ENCODE measurements at regions not wholly inside any gene's neighbourhood (a gene's known extent, or its start where the extent isn't known, plus 50 kb on each side); places are given as distances from the start of the nearest gene placed in this dataset.
"Not testable (repeated sequence)": the region's sequence is repeated elsewhere in the genome, so short reads cannot be mapped to it uniquely, and the experiment has no call there.

- peak; percentile 54 for DNase-seq
Measured at GRCh38 chr11:15300341-15300740, 185.6 kb downstream of the INSC start.

GRCh38 chr11:15307619-15308024 lies 192.9 kb downstream of the INSC start:
- peak; percentile 43 for DNase-seq

- DNase-seq, result no peak
Measured at GRCh38 chr11:15308840-15309239, 194.1 kb downstream of the INSC start.

- DNase-seq, result no peak
Measured at GRCh38 chr11:15309296-15309695, 194.6 kb downstream of the INSC start.

- no peak for DNase-seq
Measured at GRCh38 chr11:15313862-15314261, 199.1 kb downstream of the INSC start.

- no peak for DNase-seq
Measured at GRCh38 chr11:15318814-15319213, 204.1 kb downstream of the INSC start.

GRCh38 chr11:15326520-15326919 lies 211.8 kb downstream of the INSC start:
- DNase-seq, result no peak

- DNase-seq, result peak; percentile 50
Measured at GRCh38 chr11:15327786-15328231, 213.1 kb downstream of the INSC start.

GRCh38 chr11:15333407-15333806 lies 218.7 kb downstream of the INSC start:
- no peak for DNase-seq

- DNase-seq, result peak; percentile 26
Measured at GRCh38 chr11:15334766-15335165, 220.0 kb downstream of the INSC start.

- DNase-seq, result no peak
Measured at GRCh38 chr11:15336021-15336420, 221.3 kb downstream of the INSC start.

- no peak for DNase-seq
Measured at GRCh38 chr11:15339302-15339701, 224.6 kb downstream of the INSC start.

GRCh38 chr11:15341587-15341986 lies 226.9 kb downstream of the INSC start:
- DNase-seq, result no peak

GRCh38 chr11:15342163-15342562 lies 227.4 kb downstream of the INSC start:
- DNase-seq, result no peak

GRCh38 chr11:15346907-15347306 lies 232.2 kb downstream of the INSC start:
- no peak for DNase-seq

- DNase-seq, result no peak
Measured at GRCh38 chr11:15347969-15348734, 233.4 kb downstream of the INSC start.

- DNase-seq, result no peak
Measured at GRCh38 chr11:15349413-15349812, 234.7 kb downstream of the INSC start.

GRCh38 chr11:15361316-15361715 lies 246.6 kb downstream of the INSC start:
- no peak for DNase-seq

GRCh38 chr11:15365286-15365685 lies 250.6 kb downstream of the INSC start:
- DNase-seq, result not testable (repeated sequence)

GRCh38 chr11:15367695-15368094 lies 253.0 kb downstream of the INSC start:
- DNase-seq, result no peak

- no peak for DNase-seq
Measured at GRCh38 chr11:15370495-15371147, 255.9 kb downstream of the INSC start.

GRCh38 chr11:15371533-15371932 lies 256.8 kb downstream of the INSC start:
- DNase-seq, result no peak

- DNase-seq, result no peak
Measured at GRCh38 chr11:15374418-15374817, 259.7 kb downstream of the INSC start.

- DNase-seq, result no peak
Measured at GRCh38 chr11:15378941-15379340, 264.2 kb downstream of the INSC start.

Data from retina (tissue), 1 donor.